GM21526 (cell line): ENCODE measurements at regions not wholly inside any gene's neighbourhood (a gene's known extent, or its start where the extent isn't known, plus 50 kb on each side); places are given as distances from the start of the nearest gene placed in this dataset.
"Not testable (repeated sequence)": the region's sequence is repeated elsewhere in the genome, so short reads cannot be mapped to it uniquely, and the experiment has no call there.

Source experiments
- ATAC-seq: cut with Tn5 transposase; IDR thresholded peaks from one replicate; pipeline ENCODE4 v1.9.1; 2021; ENCODE audit warnings: moderate library complexity; ENCODE audit not compliant: unreplicated experiment, low FRiP score

DNA sequence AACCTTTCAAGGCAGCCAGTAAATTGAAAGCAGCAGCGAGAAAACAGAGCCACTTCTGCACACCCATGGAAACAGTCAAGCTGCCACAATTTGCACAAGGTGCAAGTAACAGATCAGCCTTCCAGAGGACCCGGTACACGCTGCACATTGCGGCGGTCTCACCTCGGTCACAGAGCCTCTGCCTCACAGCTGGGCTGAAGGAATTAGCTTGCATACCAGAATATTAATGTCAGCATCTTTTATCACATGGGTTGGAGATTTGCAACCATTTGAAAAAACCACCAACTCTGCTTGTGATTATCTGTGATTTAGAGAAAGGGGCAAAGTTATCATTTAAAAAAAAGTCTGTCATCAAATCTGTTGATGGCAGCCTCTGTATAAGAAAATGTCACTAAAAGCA is 330.5 kb upstream of the TCF4 start:
- ATAC-seq, result no peak

DNA sequence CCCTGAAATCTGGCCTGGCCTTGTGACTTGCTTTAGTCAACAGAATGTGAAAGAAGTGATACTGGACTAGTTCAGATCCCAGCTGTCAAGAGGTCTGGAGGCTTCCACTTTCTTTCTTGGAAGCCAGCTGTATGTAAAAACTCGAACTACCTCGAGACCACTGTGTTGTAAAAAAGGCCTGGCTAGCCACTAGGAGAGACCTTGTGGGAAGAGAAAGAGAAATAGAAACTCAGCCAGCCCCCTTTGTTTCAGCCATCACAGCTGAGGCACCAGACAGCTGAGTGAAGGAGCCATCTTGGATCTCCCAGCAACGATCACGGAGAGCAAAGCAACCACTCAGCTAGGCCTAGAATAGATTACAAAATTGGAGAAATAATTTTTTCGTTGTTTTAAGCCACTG is 324.9 kb upstream of the TCF4 start:
- no peak for ATAC-seq

- no peak for ATAC-seq
These were observed 324.1 kb upstream of the TCF4 start for GRCh38 chr18:55912071-55912470.

- no peak for ATAC-seq
These were observed 322.3 kb upstream of the TCF4 start for GRCh38 chr18:55910296-55910695.

DNA sequence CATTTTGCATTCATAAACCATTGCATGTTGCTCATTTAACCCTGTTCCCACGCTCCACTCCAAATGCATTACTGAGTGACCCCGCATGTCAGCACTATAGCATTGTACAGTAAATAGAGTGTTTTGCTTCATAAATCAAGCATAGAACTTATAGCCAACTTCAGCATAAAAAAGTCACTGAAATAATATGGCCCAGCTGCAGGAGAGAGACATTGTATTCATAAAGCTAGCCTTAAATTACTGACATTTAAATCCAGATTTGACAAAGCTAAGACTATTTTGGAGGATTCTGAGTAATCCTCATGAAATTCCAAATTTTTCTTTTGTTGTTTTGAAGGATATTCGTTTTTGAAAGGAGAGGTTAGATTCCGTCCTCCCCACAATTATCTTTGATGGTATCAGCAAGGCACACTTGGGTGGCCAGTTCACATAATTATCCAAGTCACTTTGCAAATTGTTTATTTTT is 320.9 kb upstream of the TCF4 start:
- ATAC-seq, result no peak

- no peak for ATAC-seq
These were observed 319.6 kb upstream of the TCF4 start for GRCh38 chr18:55907453-55908175.

GRCh38 chr18:55906536-55906935 is 318.5 kb upstream of the TCF4 start:
- ATAC-seq, result no peak

GRCh38 chr18:55903911-55904310 is 315.9 kb upstream of the TCF4 start:
- ATAC-seq, result no peak

- no peak for ATAC-seq
These were observed 312.4 kb upstream of the TCF4 start for GRCh38 chr18:55900380-55900779.

DNA sequence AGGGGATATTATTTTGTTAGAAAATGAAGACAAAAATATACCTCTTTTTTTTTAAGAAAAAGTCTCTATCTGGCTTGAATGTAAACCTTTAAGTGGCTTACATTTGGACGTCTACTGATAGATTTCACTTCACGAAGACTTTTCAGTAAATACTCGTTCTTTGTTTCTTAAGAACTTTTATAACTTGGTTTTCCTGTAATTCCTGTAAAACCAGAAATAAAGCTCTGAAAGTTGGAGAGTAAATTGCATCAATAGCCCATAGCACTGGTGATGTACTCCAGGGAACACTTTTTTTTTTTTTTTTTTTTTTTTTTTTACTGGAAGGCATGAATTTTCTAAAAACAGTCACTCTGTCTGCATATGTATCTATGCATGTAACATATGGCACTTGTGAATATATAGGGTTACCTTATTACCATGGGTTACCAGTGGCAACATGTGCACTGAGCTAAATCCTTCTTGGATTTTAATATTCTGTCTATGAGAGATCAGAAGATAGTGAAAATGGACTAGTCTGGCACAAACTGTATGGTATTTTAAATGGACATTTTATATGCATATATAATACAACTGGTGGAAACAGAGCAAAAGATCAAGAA is 309.2 kb upstream of the TCF4 start:
- ATAC-seq, result no peak

GRCh38 chr18:55893948-55894347 is 306.0 kb upstream of the TCF4 start:
- no peak for ATAC-seq

GRCh38 chr18:55892862-55893813 is 305.1 kb upstream of the TCF4 start:
- not testable (repeated sequence) for ATAC-seq

GRCh38 chr18:55886886-55887285 is 298.9 kb upstream of the TCF4 start:
- no peak for ATAC-seq

GRCh38 chr18:55884498-55884897 is 296.5 kb upstream of the TCF4 start:
- ATAC-seq, result no peak

DNA sequence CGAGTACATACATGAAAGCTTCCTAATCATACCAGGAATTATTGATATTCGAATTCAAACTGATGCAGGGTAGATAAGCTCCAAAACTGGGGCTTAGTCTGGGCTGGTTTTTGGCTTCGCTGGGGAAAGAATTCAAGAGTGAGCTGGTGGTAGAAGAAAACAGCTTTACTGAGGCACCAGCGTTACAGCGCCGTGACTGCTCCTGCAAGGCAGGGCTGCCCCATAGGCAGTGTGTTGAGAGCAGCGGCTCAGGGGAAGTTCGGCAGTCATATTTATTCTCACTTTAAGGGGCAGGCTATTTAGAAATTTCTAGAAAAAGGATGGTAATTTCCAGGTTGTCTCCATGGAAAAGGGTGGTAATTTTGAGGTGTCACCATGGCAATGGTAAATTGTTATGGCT is 292.6 kb upstream of the TCF4 start:
- no peak for ATAC-seq

- ATAC-seq, result no peak
These were observed 291.3 kb upstream of the TCF4 start for GRCh38 chr18:55879331-55879730.

GRCh38 chr18:55878224-55878623 is 290.2 kb upstream of the TCF4 start:
- no peak for ATAC-seq

- no peak for ATAC-seq
These were observed 289.3 kb upstream of the TCF4 start for GRCh38 chr18:55877321-55877720.

GRCh38 chr18:55876254-55876653 is 288.3 kb upstream of the TCF4 start:
- no peak for ATAC-seq

GRCh38 chr18:55875371-55875901 is 287.4 kb upstream of the TCF4 start:
- ATAC-seq, result no peak
